Sigmoid colon (tissue), 3 donors: ENCODE measurements at regions not wholly inside any gene's neighbourhood (a gene's known extent, or its start where the extent isn't known, plus 50 kb on each side); places are given as distances from the start of the nearest gene placed in this dataset.

ENCODE experiments used
- CTCF ChIP-seq, 4 experiments: fragments of 450-650 bp in 3 of 4; fragments of 200-600 bp in 1 of 4; IDR thresholded peaks; one replicate each; pipeline ENCODE4 v1.5.1; 2016 to 2019; ENCODE audit warnings: antibody characterized with exemption in 4 of 4, mild to moderate bottlenecking in 3 of 4, moderate library complexity in 2 of 4
- POLR2A ChIP-seq, 2 donors: fragments of 450-650 bp; IDR thresholded peaks; one replicate each; pipeline ENCODE4 v1.6.1; 2016; ENCODE audit warnings: antibody characterized with exemption in 2 of 2, mild to moderate bottlenecking in 2 of 2, moderate library complexity in 2 of 2

GRCh38 chr4:128355305-128355704 lies 67.7 kb upstream of the PGRMC2 start:
- no peak for TF ChIP-seq POLR2A (IDR thresholded peaks at IDR 0.05)
- no peak for TF ChIP-seq CTCF (IDR thresholded peaks at IDR 0.05)
